Memory B cell (primary cell): ENCODE measurements at regions not wholly inside any gene's neighbourhood (a gene's known extent, or its start where the extent isn't known, plus 50 kb on each side); places are given as distances from the start of the nearest gene placed in this dataset.

Experiments
- ATAC-seq: fragments of 150-1000 bp; cut with Tn5 transposase; 2 replicates; pipeline ENCODE4 v1.10.0; 2021; ENCODE audit warnings: low read depth, mild to moderate bottlenecking, moderate library complexity
- DNase-seq, 2 donors: peaks; one replicate each; pipeline ENCODE4 v3.0.0; 2022; ENCODE audit warnings: low spot score in 2 of 2
- H3K27ac Mint-ChIP-seq: one replicate; pipeline ENCODE4 v1.8.0; 2022; ENCODE audit warnings: mild to moderate bottlenecking, moderate library complexity, mixed read lengths
- H3K27me3 Mint-ChIP-seq: one replicate; pipeline ENCODE4 v1.8.0; 2022; ENCODE audit warnings: mixed read lengths
- H3K36me3 Mint-ChIP-seq: one replicate; pipeline ENCODE4 v1.8.0; 2022; ENCODE audit warnings: mild to moderate bottlenecking, mixed read lengths
- H3K4me1 Mint-ChIP-seq: one replicate; pipeline ENCODE4 v1.8.0; 2022; ENCODE audit warnings: mixed read lengths
- H3K4me3 Mint-ChIP-seq: one replicate; pipeline ENCODE4 v1.8.0; 2022; ENCODE audit warnings: mild to moderate bottlenecking, moderate library complexity, mixed read lengths
- H3K9me3 Mint-ChIP-seq: one replicate; pipeline ENCODE4 v1.8.0; 2022; ENCODE audit warnings: mixed read lengths

GRCh38 chr11:88415495-88415894 is 78.0 kb upstream of the CTSC start:
- ATAC-seq (no peak), DNase-seq (no peak)
- Mint-ChIP-seq H3K36me3 (no peaks in the 10 kb centered on the region), H3K4me1 (peaks cover 6% of the 10 kb centered on the region), H3K27ac (no peak overlapping the region), H3K4me3 (no peak overlapping the region), H3K27me3 (no peaks in the 10 kb centered on the region), H3K9me3 (no peaks in the 10 kb centered on the region)

GRCh38 chr11:88414981-88415413 is 77.5 kb upstream of the CTSC start:
- H3K9me3 Mint-ChIP-seq: no peaks in the 10 kb centered on the region
- H3K4me3 Mint-ChIP-seq: no peak overlapping the region
- no peaks in the 10 kb centered on the region for H3K27me3 Mint-ChIP-seq
- DNase-seq (no peak), ATAC-seq (no peak)
- no peaks in the 10 kb centered on the region for H3K36me3 Mint-ChIP-seq
- peaks cover 6% of the 10 kb centered on the region for H3K4me1 Mint-ChIP-seq
- H3K27ac Mint-ChIP-seq: no peak overlapping the region

- Mint-ChIP-seq H3K27ac (no peak overlapping the region), H3K9me3 (no peaks in the 10 kb centered on the region), H3K4me1 (peaks cover 6% of the 10 kb centered on the region), H3K36me3 (no peaks in the 10 kb centered on the region), H3K4me3 (no peak overlapping the region), H3K27me3 (no peaks in the 10 kb centered on the region)
- DNase-seq (no peak), ATAC-seq (no peak)
Measured at GRCh38 chr11:88414385-88414861, 76.9 kb upstream of the CTSC start.

GRCh38 chr11:88411265-88411664 is 73.7 kb upstream of the CTSC start:
- Mint-ChIP-seq H3K4me3 (no peak overlapping the region), H3K4me1 (peaks cover 6% of the 10 kb centered on the region), H3K27me3 (no peaks in the 10 kb centered on the region), H3K36me3 (no peaks in the 10 kb centered on the region), H3K27ac (no peak overlapping the region), H3K9me3 (no peaks in the 10 kb centered on the region)
- ATAC-seq (no peak), DNase-seq (no peak)

- ATAC-seq (no peak), DNase-seq (no peak)
- H3K27ac Mint-ChIP-seq: no peak overlapping the region
- peaks cover 6% of the 10 kb centered on the region for H3K4me1 Mint-ChIP-seq
- no peak overlapping the region for H3K4me3 Mint-ChIP-seq
- no peaks in the 10 kb centered on the region for H3K27me3 Mint-ChIP-seq
- no peaks in the 10 kb centered on the region for H3K9me3 Mint-ChIP-seq
- H3K36me3 Mint-ChIP-seq: no peaks in the 10 kb centered on the region
Measured at GRCh38 chr11:88410656-88411055, 73.1 kb upstream of the CTSC start.

- Mint-ChIP-seq H3K9me3 (no peaks in the 10 kb centered on the region), H3K27me3 (no peaks in the 10 kb centered on the region), H3K4me3 (no peak overlapping the region), H3K4me1 (peaks cover 6% of the 10 kb centered on the region), H3K36me3 (no peaks in the 10 kb centered on the region), H3K27ac (no peak overlapping the region)
- no peak for DNase-seq
- ATAC-seq: no peak
Measured at GRCh38 chr11:88410056-88410455, 72.5 kb upstream of the CTSC start.

GRCh38 chr11:88406876-88407275 is 69.3 kb upstream of the CTSC start:
- Mint-ChIP-seq H3K27me3 (no peaks in the 10 kb centered on the region), H3K36me3 (no peaks in the 10 kb centered on the region), H3K4me1 (peaks cover 2% of the 10 kb centered on the region), H3K27ac (no peak overlapping the region), H3K9me3 (no peaks in the 10 kb centered on the region), H3K4me3 (no peak overlapping the region)
- no peak for ATAC-seq
- DNase-seq: no peak

GRCh38 chr11:88405853-88406252 is 68.3 kb upstream of the CTSC start:
- no peak for ATAC-seq
- Mint-ChIP-seq H3K27ac (no peak overlapping the region), H3K4me3 (no peak overlapping the region), H3K4me1 (peaks cover 2% of the 10 kb centered on the region), H3K27me3 (no peaks in the 10 kb centered on the region), H3K36me3 (no peaks in the 10 kb centered on the region), H3K9me3 (no peaks in the 10 kb centered on the region)
- no peak for DNase-seq

- no peak for ATAC-seq
- H3K4me3 Mint-ChIP-seq: no peak overlapping the region
- H3K9me3 Mint-ChIP-seq: no peaks in the 10 kb centered on the region
- no peak for DNase-seq
- no peaks in the 10 kb centered on the region for H3K27me3 Mint-ChIP-seq
- H3K27ac Mint-ChIP-seq: no peak overlapping the region
- H3K36me3 Mint-ChIP-seq: no peaks in the 10 kb centered on the region
- H3K4me1 Mint-ChIP-seq: peaks cover 2% of the 10 kb centered on the region
Measured at GRCh38 chr11:88404932-88405710, 67.6 kb upstream of the CTSC start.

- Mint-ChIP-seq H3K4me1 (peaks cover 2% of the 10 kb centered on the region), H3K4me3 (no peak overlapping the region), H3K9me3 (no peaks in the 10 kb centered on the region), H3K36me3 (peaks cover 3% of the 10 kb centered on the region), H3K27ac (no peak overlapping the region), H3K27me3 (no peaks in the 10 kb centered on the region)
- ATAC-seq: no peak
- DNase-seq: no peak
Measured at GRCh38 chr11:88404391-88404790, 66.9 kb upstream of the CTSC start.

GRCh38 chr11:88402784-88403183 is 65.2 kb upstream of the CTSC start:
- Mint-ChIP-seq H3K9me3 (no peaks in the 10 kb centered on the region), H3K4me3 (no peak overlapping the region), H3K27me3 (no peaks in the 10 kb centered on the region), H3K4me1 (peaks cover 2% of the 10 kb centered on the region), H3K27ac (no peak overlapping the region), H3K36me3 (peaks cover 3% of the 10 kb centered on the region)
- no peak for ATAC-seq
- DNase-seq: no peak

GRCh38 chr11:88402192-88402715 is 64.7 kb upstream of the CTSC start:
- Mint-ChIP-seq H3K9me3 (no peaks in the 10 kb centered on the region), H3K27ac (no peak overlapping the region), H3K4me1 (peaks cover 2% of the 10 kb centered on the region), H3K4me3 (no peak overlapping the region), H3K36me3 (peaks cover 3% of the 10 kb centered on the region), H3K27me3 (no peaks in the 10 kb centered on the region)
- DNase-seq (no peak), ATAC-seq (no peak)

GRCh38 chr11:88398791-88399570 is 61.4 kb upstream of the CTSC start:
- H3K4me3 Mint-ChIP-seq: no peak overlapping the region
- peaks cover 4% of the 10 kb centered on the region for H3K36me3 Mint-ChIP-seq
- no peak overlapping the region for H3K27ac Mint-ChIP-seq
- no peak for ATAC-seq
- no peaks in the 10 kb centered on the region for H3K4me1 Mint-ChIP-seq
- H3K27me3 Mint-ChIP-seq: no peaks in the 10 kb centered on the region
- H3K9me3 Mint-ChIP-seq: no peaks in the 10 kb centered on the region
- DNase-seq: no peak

GRCh38 chr11:88398372-88398771 is 60.8 kb upstream of the CTSC start:
- Mint-ChIP-seq H3K4me3 (no peak overlapping the region), H3K4me1 (no peaks in the 10 kb centered on the region), H3K27ac (no peak overlapping the region), H3K9me3 (no peaks in the 10 kb centered on the region), H3K27me3 (no peaks in the 10 kb centered on the region), H3K36me3 (peaks cover 4% of the 10 kb centered on the region)
- no peak for DNase-seq
- ATAC-seq: no peak
